Vagina (tissue), 2 donors: ENCODE measurements at regions not wholly inside any gene's neighbourhood (a gene's known extent, or its start where the extent isn't known, plus 50 kb on each side); places are given as distances from the start of the nearest gene placed in this dataset.

Experiments used
- DNase-seq, 2 donors: peaks; one replicate each; pipeline ENCODE4 v3.0.0-alpha.2; 2017; ENCODE audit errors: extremely low spot score in 2 of 2
- H3K27ac ChIP-seq: fragments of 200-600 bp; sonication (generic); one replicate; pipeline ENCODE4 v1.5.1; 2019
- H3K27me3 ChIP-seq: fragments of 200-600 bp; sonication (generic); one replicate; pipeline ENCODE4 v1.5.1; 2019
- H3K36me3 ChIP-seq, 2 donors: fragments of 200-600 bp; sonication (generic); one replicate each; pipeline ENCODE4 v1.5.1; 2017 to 2019
- H3K4me1 ChIP-seq: fragments of 200-600 bp; sonication (generic); one replicate; pipeline ENCODE4 v1.5.1; 2019
- H3K4me3 ChIP-seq, 2 donors: fragments of 200-600 bp; sonication (generic); 1 replicate in 1 of 2; 2 replicates in 1 of 2; pipeline ENCODE4 v1.5.1; 2016 to 2019
- H3K9me3 ChIP-seq: fragments of 200-600 bp; sonication (generic); one replicate; pipeline ENCODE4 v1.5.1; 2019
- CTCF ChIP-seq, 3 experiments: fragments of 450-650 bp in 2 of 3; fragments of 200-600 bp in 1 of 3; sonication (generic) in 1 of 3; IDR thresholded peaks; one replicate each; pipeline ENCODE4 v1.5.1; 2017 to 2019; ENCODE audit warnings: antibody characterized with exemption in 3 of 3, mild to moderate bottlenecking in 2 of 3, moderate library complexity in 2 of 3
- POLR2A ChIP-seq, 2 donors: fragments of 450-650 bp; IDR thresholded peaks; one replicate each; pipeline ENCODE4 v1.6.1; 2017; ENCODE audit warnings: antibody characterized with exemption in 2 of 2, mild to moderate bottlenecking in 2 of 2, moderate library complexity in 2 of 2
- POLR2AphosphoS5 ChIP-seq, 2 donors: sonication (generic); formaldehyde crosslinking; IDR thresholded peaks; one replicate each; pipeline ENCODE4 v1.9.0; 2017; ENCODE audit warnings: antibody characterized with exemption in 2 of 2, mild to moderate bottlenecking in 2 of 2, low read depth in 1 of 2; ENCODE audit not compliant: insufficient read depth in 1 of 2
- intact Hi-C: fragments of 100-400 bp; cut with DNase I; formaldehyde crosslinking; loops from one replicate; pipeline ENCODE4 v1.15.1; 2023

DNA sequence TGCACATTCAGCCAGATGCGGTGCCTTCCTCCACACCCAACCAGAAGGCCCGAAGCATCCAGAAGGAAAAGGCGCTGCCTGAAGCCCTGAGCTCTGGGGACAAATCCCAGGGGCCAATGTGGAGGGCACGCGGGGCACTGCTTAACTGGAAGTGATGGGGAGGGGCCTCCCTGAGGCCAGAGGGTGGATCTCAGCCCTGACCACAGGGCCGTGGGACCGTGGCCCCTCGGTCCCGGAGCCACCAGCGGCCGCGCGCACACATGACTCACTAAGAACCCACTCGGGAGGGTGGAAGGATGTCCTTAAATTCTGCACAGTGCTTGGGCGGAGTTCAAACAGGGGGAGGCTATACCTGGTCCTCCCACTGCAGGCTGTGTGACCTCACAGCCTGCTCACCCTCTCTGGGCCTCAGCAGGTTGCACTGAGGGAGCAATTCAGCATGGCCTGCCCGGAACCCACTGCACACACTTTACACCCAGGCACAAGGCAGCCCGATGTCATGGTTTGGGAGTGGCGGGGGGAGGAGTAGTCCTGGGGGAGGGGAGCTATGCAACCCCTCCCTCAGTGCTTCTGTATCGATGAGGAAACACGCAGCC, 89.5 kb downstream of the RFLNA start:
- no peak overlapping the region for H3K4me3 ChIP-seq
- no peaks in the 10 kb centered on the region for H3K9me3 ChIP-seq
- peak overlapping the region; percentile 89 for H3K27ac ChIP-seq
- TF ChIP-seq POLR2AphosphoS5 (IDR thresholded peaks at IDR 0.05; ENCODE audit: insufficient read depth in 1 of 2, low read depth in 1 of 2) = peak in 1 of 2 donors; percentile 35
- no peak for TF ChIP-seq POLR2A (IDR thresholded peaks at IDR 0.05)
- intact Hi-C loops = no loop called here
- H3K27me3 ChIP-seq = no peaks in the 10 kb centered on the region
- no peak for DNase-seq
- peaks cover 80% of the 10 kb centered on the region for H3K4me1 ChIP-seq
- H3K36me3 ChIP-seq = peaks cover 0 to 24% of the 10 kb centered on the region in 2 donors

- H3K4me3 ChIP-seq = no peak overlapping the region
- H3K9me3 ChIP-seq = no peaks in the 10 kb centered on the region
- intact Hi-C loops = no loop called here
- TF ChIP-seq CTCF (IDR thresholded peaks at IDR 0.05) (no peak), POLR2AphosphoS5 (IDR thresholded peaks at IDR 0.05; ENCODE audit: insufficient read depth in 1 of 2, low read depth in 1 of 2) (no peak), POLR2A (IDR thresholded peaks at IDR 0.05) (no peak)
- peaks cover 72% of the 10 kb centered on the region for H3K4me1 ChIP-seq
- no peak for DNase-seq
- H3K27ac ChIP-seq = no peak overlapping the region
- no peaks in the 10 kb centered on the region for H3K27me3 ChIP-seq
- H3K36me3 ChIP-seq = peaks cover 0 to 25% of the 10 kb centered on the region in 2 donors
Measured at GRCh38 chr12:124383028-124383427, 88.1 kb downstream of the RFLNA start.

- intact Hi-C loops = loop anchor here (2.0 kb wide), 1 partner anchor 185 kb away; the partner anchor contains the start of gene NCOR2
- TF ChIP-seq POLR2A (IDR thresholded peaks at IDR 0.05) (no peak), POLR2AphosphoS5 (IDR thresholded peaks at IDR 0.05; ENCODE audit: insufficient read depth in 1 of 2, low read depth in 1 of 2) (peak; percentile 89 to 93)
- peaks cover 0 to 39% of the 10 kb centered on the region in 2 donors for H3K36me3 ChIP-seq
- peaks cover 60% of the 10 kb centered on the region for H3K4me1 ChIP-seq
- peak overlapping the region in 1 of 2 donors; percentile 3 for H3K4me3 ChIP-seq
- peak in 1 of 2 donors; percentile 97 for DNase-seq
- peak overlapping the region; percentile 84 for H3K27ac ChIP-seq
- no peaks in the 10 kb centered on the region for H3K9me3 ChIP-seq
- H3K27me3 ChIP-seq = no peaks in the 10 kb centered on the region
Measured at GRCh38 chr12:124381456-124382296, 86.8 kb downstream of the RFLNA start.

GRCh38 chr12:124380796-124381455, 86.0 kb downstream of the RFLNA start:
- intact Hi-C loops = loop anchor here (2.0 kb wide), 1 partner anchor 186 kb away; the partner anchor contains the start of gene NCOR2

More at GRCh38 chr12:124380796-124381455, 86.0 kb downstream of the RFLNA start:
- H3K9me3 ChIP-seq = no peaks in the 10 kb centered on the region
- H3K36me3 ChIP-seq = peaks cover 0 to 41% of the 10 kb centered on the region in 2 donors
- H3K27me3 ChIP-seq = no peaks in the 10 kb centered on the region
- peak overlapping the region in 1 of 2 donors; percentile 1 for H3K4me3 ChIP-seq
- peak overlapping the region; percentile 84 for H3K27ac ChIP-seq
- TF ChIP-seq CTCF (IDR thresholded peaks at IDR 0.05) (no peak), POLR2AphosphoS5 (IDR thresholded peaks at IDR 0.05; ENCODE audit: insufficient read depth in 1 of 2, low read depth in 1 of 2) (no peak), POLR2A (IDR thresholded peaks at IDR 0.05) (no peak)
- no peak for DNase-seq
- H3K4me1 ChIP-seq = peaks cover 60% of the 10 kb centered on the region
